ENCODE measurements at regions not wholly inside any gene's neighbourhood (a gene's known extent, or its start where the extent isn't known, plus 50 kb on each side); places are given as distances from the start of the nearest gene placed in this dataset.

- TF ChIP-seq CTCF (IDR thresholded peaks at IDR 0.05 in 2 of 3, conservative IDR thresholded peaks at IDR 0.05 in 1 of 3; ENCODE audit: borderline replicate concordance in 1 of 3, insufficient read depth in 1 of 3, low read depth in 2 of 3, low read length in 2 of 3): no peak
- TF ChIP-seq ATF3 (IDR thresholded peaks at IDR 0.05): no peak
- no peak for TF ChIP-seq POLR2AphosphoS5 (IDR thresholded peaks at IDR 0.05; ENCODE audit: low read depth, low read length)
- TF ChIP-seq, protein P1, sequence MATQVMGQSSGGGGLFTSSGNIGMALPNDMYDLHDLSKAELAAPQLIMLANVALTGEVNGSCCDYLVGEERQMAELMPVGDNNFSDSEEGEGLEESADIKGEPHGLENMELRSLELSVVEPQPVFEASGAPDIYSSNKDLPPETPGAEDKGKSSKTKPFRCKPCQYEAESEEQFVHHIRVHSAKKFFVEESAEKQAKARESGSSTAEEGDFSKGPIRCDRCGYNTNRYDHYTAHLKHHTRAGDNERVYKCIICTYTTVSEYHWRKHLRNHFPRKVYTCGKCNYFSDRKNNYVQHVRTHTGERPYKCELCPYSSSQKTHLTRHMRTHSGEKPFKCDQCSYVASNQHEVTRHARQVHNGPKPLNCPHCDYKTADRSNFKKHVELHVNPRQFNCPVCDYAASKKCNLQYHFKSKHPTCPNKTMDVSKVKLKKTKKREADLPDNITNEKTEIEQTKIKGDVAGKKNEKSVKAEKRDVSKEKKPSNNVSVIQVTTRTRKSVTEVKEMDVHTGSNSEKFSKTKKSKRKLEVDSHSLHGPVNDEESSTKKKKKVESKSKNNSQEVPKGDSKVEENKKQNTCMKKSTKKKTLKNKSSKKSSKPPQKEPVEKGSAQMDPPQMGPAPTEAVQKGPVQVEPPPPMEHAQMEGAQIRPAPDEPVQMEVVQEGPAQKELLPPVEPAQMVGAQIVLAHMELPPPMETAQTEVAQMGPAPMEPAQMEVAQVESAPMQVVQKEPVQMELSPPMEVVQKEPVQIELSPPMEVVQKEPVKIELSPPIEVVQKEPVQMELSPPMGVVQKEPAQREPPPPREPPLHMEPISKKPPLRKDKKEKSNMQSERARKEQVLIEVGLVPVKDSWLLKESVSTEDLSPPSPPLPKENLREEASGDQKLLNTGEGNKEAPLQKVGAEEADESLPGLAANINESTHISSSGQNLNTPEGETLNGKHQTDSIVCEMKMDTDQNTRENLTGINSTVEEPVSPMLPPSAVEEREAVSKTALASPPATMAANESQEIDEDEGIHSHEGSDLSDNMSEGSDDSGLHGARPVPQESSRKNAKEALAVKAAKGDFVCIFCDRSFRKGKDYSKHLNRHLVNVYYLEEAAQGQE (IDR thresholded peaks at IDR 0.05; ENCODE audit: low read depth): no peak
- TF ChIP-seq SP1 (IDR thresholded peaks at IDR 0.05; ENCODE audit: low read depth): no peak
- no peak for TF ChIP-seq YY1 (IDR thresholded peaks at IDR 0.05; ENCODE audit: extremely low read depth, insufficient replicate concordance, low read depth, low read length)
- no peak for TF ChIP-seq RAD21 (IDR thresholded peaks at IDR 0.05; ENCODE audit: low read depth)
- no peak for TF ChIP-seq POLR2A (IDR thresholded peaks at IDR 0.05; ENCODE audit: borderline replicate concordance, extremely low read depth, insufficient read depth, insufficient read length)
- no peak for TF ChIP-seq EZH2phosphoT487 (IDR thresholded peaks at IDR 0.05; ENCODE audit: borderline replicate concordance)
These were observed 435.4 kb downstream of the BRD1 start for GRCh38 chr22:49392247-49392646.
